ENCODE measurements at regions not wholly inside any gene's neighbourhood (a gene's known extent, or its start where the extent isn't known, plus 50 kb on each side); places are given as distances from the start of the nearest gene placed in this dataset.

DNA sequence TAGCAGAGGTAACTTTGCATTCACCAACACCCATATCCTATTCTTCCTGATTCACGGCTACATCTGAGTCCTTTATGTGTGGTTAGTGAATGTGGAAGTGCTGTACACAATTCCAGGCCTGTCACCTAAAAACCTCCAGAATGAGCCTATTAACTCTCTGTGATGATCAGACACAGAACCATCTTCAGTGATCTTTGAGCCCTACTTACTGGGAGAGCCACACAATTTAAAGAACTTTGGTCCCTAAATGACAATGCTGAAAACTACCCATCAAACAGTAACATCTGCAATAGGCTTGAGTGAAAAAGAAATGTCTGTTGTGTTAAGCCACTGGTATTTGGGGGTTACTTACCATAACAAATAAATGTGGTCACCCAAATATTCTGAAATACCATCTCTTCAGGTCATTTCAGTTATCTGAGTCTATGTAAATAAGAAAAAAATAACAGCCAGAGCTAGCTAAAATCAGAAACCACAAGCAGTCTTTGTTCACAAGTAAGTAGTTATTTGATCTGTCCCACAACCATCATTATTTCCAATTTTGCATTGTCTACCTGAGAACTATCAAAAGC lies 145.7 kb downstream of the HGF start:
- Histone ChIP-seq H3K27ac (ENCODE audit: low read depth in 1 of 2, low read length in 2 of 2) (no peak overlapping the region), H3K4me1 (ENCODE audit: insufficient read depth, low read length) (no peaks in the 10 kb centered on the region), H3K9me3 (ENCODE audit: control insufficient read depth in 1 of 2, insufficient read depth in 1 of 2, low read length in 2 of 2) (no peaks in the 10 kb centered on the region), H3K36me3 (ENCODE audit: insufficient read depth, low read length) (no peaks in the 10 kb centered on the region), H3K4me3 (ENCODE audit: low read length) (no peak overlapping the region), H3K27me3 (ENCODE audit: control insufficient read depth in 1 of 2, insufficient read depth in 2 of 2, low read length in 2 of 2) (no peaks in the 10 kb centered on the region)
- Mint-ChIP-seq H3K36me3 (ENCODE audit: low read depth) (no peaks in the 10 kb centered on the region), H3K27ac (no peak overlapping the region), H3K27me3 (no peaks in the 10 kb centered on the region), H3K4me3 (no peak overlapping the region), H3K4me1 (ENCODE audit: low read depth) (no peaks in the 10 kb centered on the region), H3K9me3 (peaks cover 3% of the 10 kb centered on the region)
- TF ChIP-seq, protein P1, sequence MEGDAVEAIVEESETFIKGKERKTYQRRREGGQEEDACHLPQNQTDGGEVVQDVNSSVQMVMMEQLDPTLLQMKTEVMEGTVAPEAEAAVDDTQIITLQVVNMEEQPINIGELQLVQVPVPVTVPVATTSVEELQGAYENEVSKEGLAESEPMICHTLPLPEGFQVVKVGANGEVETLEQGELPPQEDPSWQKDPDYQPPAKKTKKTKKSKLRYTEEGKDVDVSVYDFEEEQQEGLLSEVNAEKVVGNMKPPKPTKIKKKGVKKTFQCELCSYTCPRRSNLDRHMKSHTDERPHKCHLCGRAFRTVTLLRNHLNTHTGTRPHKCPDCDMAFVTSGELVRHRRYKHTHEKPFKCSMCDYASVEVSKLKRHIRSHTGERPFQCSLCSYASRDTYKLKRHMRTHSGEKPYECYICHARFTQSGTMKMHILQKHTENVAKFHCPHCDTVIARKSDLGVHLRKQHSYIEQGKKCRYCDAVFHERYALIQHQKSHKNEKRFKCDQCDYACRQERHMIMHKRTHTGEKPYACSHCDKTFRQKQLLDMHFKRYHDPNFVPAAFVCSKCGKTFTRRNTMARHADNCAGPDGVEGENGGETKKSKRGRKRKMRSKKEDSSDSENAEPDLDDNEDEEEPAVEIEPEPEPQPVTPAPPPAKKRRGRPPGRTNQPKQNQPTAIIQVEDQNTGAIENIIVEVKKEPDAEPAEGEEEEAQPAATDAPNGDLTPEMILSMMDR (IDR thresholded peaks at IDR 0.05) = no peak
- DNase-seq (no peak), ATAC-seq (ENCODE audit: poor library complexity) (no peak)
- ChIA-PET POLR2A (no interaction called here), CTCF (no interaction called here)
- intact Hi-C loops (cut with DNase I, micrococcal nuclease) = no loop called here

DNA sequence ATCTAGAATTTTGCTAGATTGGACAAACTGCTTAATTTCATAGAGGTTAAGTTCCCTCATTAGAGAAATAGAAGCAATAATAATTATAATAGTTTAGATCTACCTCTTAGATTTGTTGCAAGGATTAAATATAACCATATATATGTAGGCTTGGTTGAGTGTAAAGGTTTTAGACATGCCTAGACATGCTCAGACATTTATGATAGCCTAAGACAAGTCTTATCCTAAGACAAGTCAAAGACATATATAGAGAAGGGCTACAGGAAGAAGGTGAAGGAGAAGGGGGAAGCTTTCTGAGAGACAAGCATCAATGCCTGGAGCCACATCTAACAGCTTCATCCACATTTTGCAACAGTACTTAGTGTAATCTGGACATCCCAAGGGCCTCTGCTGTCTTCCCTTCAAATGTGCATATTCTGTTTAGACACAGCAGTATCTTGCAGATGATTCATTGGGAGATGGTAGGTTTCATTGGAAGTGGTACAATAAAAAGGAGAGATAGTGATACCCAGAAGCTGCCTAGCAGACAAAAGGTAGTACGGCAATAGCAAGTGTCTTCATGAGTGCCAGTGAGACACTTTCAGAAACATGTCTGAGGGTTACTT lies 146.5 kb downstream of the HGF start:
- Mint-ChIP-seq H3K36me3 (ENCODE audit: low read depth) (no peaks in the 10 kb centered on the region), H3K9me3 (peaks cover 3% of the 10 kb centered on the region), H3K4me3 (no peak overlapping the region), H3K27ac (no peak overlapping the region), H3K4me1 (ENCODE audit: low read depth) (no peaks in the 10 kb centered on the region), H3K27me3 (no peaks in the 10 kb centered on the region)
- ChIA-PET POLR2A (no interaction called here), CTCF (no interaction called here)
- DNase-seq (no peak), ATAC-seq (ENCODE audit: poor library complexity) (no peak)
- no peaks in the 10 kb centered on the region for H3K9me3 ChIP-seq (ENCODE audit: control insufficient read depth in 1 of 2, insufficient read depth in 1 of 2, low read length in 2 of 2)
- H3K4me3 ChIP-seq (ENCODE audit: low read length) = no peak overlapping the region
- intact Hi-C loops (cut with DNase I, micrococcal nuclease) = no loop called here
- TF ChIP-seq, protein P1 (IDR thresholded peaks at IDR 0.05) = no peak
- H3K27ac ChIP-seq (ENCODE audit: low read depth in 1 of 2, low read length in 2 of 2) = no peak overlapping the region
- H3K36me3 ChIP-seq (ENCODE audit: insufficient read depth, low read length) = no peaks in the 10 kb centered on the region
- no peaks in the 10 kb centered on the region for H3K4me1 ChIP-seq (ENCODE audit: insufficient read depth, low read length)
- H3K27me3 ChIP-seq (ENCODE audit: control insufficient read depth in 1 of 2, insufficient read depth in 2 of 2, low read length in 2 of 2) = no peaks in the 10 kb centered on the region

DNA sequence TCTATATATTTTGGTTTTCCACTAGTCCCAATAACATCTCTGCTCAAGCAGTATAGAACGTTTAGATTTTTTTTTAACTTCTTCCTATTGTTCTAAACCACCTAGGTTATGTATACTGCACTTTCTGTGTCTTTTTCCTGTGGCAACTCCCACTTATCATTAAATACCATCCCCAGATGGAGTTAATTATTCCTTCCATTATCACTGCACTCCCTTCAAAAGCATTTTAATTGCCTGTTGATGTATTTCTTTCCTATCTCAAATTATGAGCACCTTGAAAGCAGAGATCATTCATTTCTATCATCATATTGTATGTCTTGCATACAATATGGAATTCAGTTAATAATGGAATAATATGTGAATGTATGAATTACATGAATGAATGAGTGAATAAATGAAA lies 148.0 kb downstream of the HGF start:
- TF ChIP-seq, protein P1 (IDR thresholded peaks at IDR 0.05) = no peak
- intact Hi-C loops (cut with DNase I, micrococcal nuclease) = no loop called here
- Mint-ChIP-seq H3K4me1 (ENCODE audit: low read depth) (no peaks in the 10 kb centered on the region), H3K9me3 (peaks cover 3% of the 10 kb centered on the region), H3K27ac (no peak overlapping the region), H3K27me3 (no peaks in the 10 kb centered on the region), H3K36me3 (ENCODE audit: low read depth) (no peaks in the 10 kb centered on the region), H3K4me3 (no peak overlapping the region)
- Histone ChIP-seq H3K4me1 (ENCODE audit: insufficient read depth, low read length) (no peaks in the 10 kb centered on the region), H3K9me3 (ENCODE audit: control insufficient read depth in 1 of 2, insufficient read depth in 1 of 2, low read length in 2 of 2) (no peaks in the 10 kb centered on the region), H3K27ac (ENCODE audit: low read depth in 1 of 2, low read length in 2 of 2) (no peak overlapping the region), H3K27me3 (ENCODE audit: control insufficient read depth in 1 of 2, insufficient read depth in 2 of 2, low read length in 2 of 2) (no peaks in the 10 kb centered on the region), H3K4me3 (ENCODE audit: low read length) (no peak overlapping the region), H3K36me3 (ENCODE audit: insufficient read depth, low read length) (no peaks in the 10 kb centered on the region)
- CTCF ChIA-PET = no interaction called here
- POLR2A ChIA-PET = no interaction called here
- DNase-seq (no peak), ATAC-seq (ENCODE audit: poor library complexity) (no peak)
